Karpas-422 (cell line): ENCODE measurements at regions not wholly inside any gene's neighbourhood (a gene's known extent, or its start where the extent isn't known, plus 50 kb on each side); places are given as distances from the start of the nearest gene placed in this dataset.
"Not testable (repeated sequence)": the region's sequence is repeated elsewhere in the genome, so short reads cannot be mapped to it uniquely, and the experiment has no call there.

Experiments
- DNase-seq: peaks from one replicate; pipeline ENCODE4 v3.0.0-alpha.2; 2015
- H2AFZ ChIP-seq: fragments of 200-600 bp; sonication (generic); 2 replicates; pipeline ENCODE4 v1.6.1; 2014; ENCODE audit warnings: antibody characterized with exemption, low read length, mixed read lengths
- H3K27ac ChIP-seq: fragments of 200-600 bp; sonication (generic); 2 replicates; pipeline ENCODE4 v1.5.1; 2014; ENCODE audit warnings: mild to moderate bottlenecking, low read length, moderate library complexity
- H3K27me3 ChIP-seq: fragments of 200-600 bp; sonication (generic); 2 replicates; pipeline ENCODE4 v1.6.1; 2014; ENCODE audit warnings: low read length, mixed read lengths
- H3K36me3 ChIP-seq: fragments of 200-600 bp; sonication (generic); 2 replicates; pipeline ENCODE4 v1.6.1; 2014; ENCODE audit warnings: low read length, mixed read lengths; ENCODE audit not compliant: insufficient read depth
- H3K4me1 ChIP-seq: fragments of 200-600 bp; sonication (generic); 2 replicates; pipeline ENCODE4 v1.6.1; 2014; ENCODE audit warnings: mild to moderate bottlenecking, low read length, mixed read lengths
- H3K4me2 ChIP-seq: fragments of 200-600 bp; sonication (generic); 2 replicates; pipeline ENCODE4 v1.6.1; 2014; ENCODE audit warnings: low read length, low read depth, mild to moderate bottlenecking; ENCODE audit not compliant: poor library complexity, severe bottlenecking
- H3K4me3 ChIP-seq: fragments of 200-600 bp; sonication (generic); 2 replicates; pipeline ENCODE4 v1.5.1; 2014; ENCODE audit warnings: mild to moderate bottlenecking, antibody characterized with exemption, low read length, mixed read lengths
- H3K79me2 ChIP-seq: fragments of 200-600 bp; sonication (generic); 2 replicates; pipeline ENCODE4 v1.6.1; 2014; ENCODE audit warnings: mild to moderate bottlenecking, low read length, mixed read lengths
- H3K9ac ChIP-seq: fragments of 200-600 bp; sonication (generic); 2 replicates; pipeline ENCODE4 v1.6.0; 2014; ENCODE audit warnings: low read length
- H3K9me2 ChIP-seq: fragments of 200-600 bp; sonication (generic), shearing (Covaris generic); replicated peaks from 2 replicates; pipeline ENCODE4 v1.6.0; 2014; ENCODE audit warnings: mild to moderate bottlenecking, low read length, moderate library complexity; ENCODE audit not compliant: insufficient read depth
- H3K9me3 ChIP-seq: fragments of 300-700, 200-600 bp; sonication (generic); 2 replicates; pipeline ENCODE4 v1.6.1; 2014; ENCODE audit warnings: low read length, mixed read lengths
- H4K20me1 ChIP-seq: fragments of 200-600 bp; sonication (generic); 2 replicates; pipeline ENCODE4 v1.6.1; 2014; ENCODE audit warnings: mild to moderate bottlenecking, antibody characterized with exemption, low read length, low read depth; ENCODE audit not compliant: insufficient read depth

GRCh38 chr4:114237997-114238396 is 258.6 kb upstream of the ARSJ start:
- H3K27me3 ChIP-seq, result no peaks in the 10 kb centered on the region
- H3K27ac ChIP-seq, result no peak overlapping the region
- H3K9me2 ChIP-seq, result no peaks in the 10 kb centered on the region
- H3K4me1 ChIP-seq, result no peaks in the 10 kb centered on the region
- H3K9ac ChIP-seq, result no peak overlapping the region
- no peaks in the 10 kb centered on the region for H3K9me3 ChIP-seq
- no peaks in the 10 kb centered on the region for H3K79me2 ChIP-seq
- no peak for DNase-seq
- H4K20me1 ChIP-seq, result no peaks in the 10 kb centered on the region
- no peak overlapping the region for H3K4me3 ChIP-seq
- H2AFZ ChIP-seq, result no peak overlapping the region
- H3K36me3 ChIP-seq, result no peaks in the 10 kb centered on the region
- no peak overlapping the region for H3K4me2 ChIP-seq

DNA sequence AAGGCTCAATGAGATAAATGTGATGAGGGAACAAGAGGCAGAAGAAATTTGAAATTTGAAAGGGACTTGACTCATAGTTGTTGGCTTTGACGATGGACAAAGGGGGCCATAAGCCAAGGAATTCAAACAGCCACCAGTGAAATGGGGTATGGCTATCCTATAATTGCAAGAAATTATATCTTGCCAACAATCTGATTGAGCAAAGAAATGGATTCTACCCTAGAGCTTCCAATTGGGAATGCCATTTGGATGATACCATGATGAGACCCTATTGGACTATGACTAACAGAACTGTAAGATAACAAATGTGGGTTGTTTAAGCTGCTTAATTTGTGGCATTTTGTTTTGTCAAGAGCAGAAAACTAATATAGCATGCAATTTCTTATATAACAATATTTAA is 270.1 kb upstream of the ARSJ start:
- Histone ChIP-seq H3K4me3 (no peak overlapping the region), H3K9me2 (no peaks in the 10 kb centered on the region), H3K27me3 (no peaks in the 10 kb centered on the region), H3K27ac (no peak overlapping the region), H3K9me3 (no peaks in the 10 kb centered on the region), H3K4me2 (no peak overlapping the region), H3K36me3 (no peaks in the 10 kb centered on the region), H3K4me1 (no peaks in the 10 kb centered on the region), H3K79me2 (no peaks in the 10 kb centered on the region), H2AFZ (no peak overlapping the region), H3K9ac (no peak overlapping the region), H4K20me1 (no peaks in the 10 kb centered on the region)
- DNase-seq, result no peak

GRCh38 chr4:114249976-114250375 is 270.5 kb upstream of the ARSJ start:
- H3K4me1 ChIP-seq, result no peaks in the 10 kb centered on the region
- H3K79me2 ChIP-seq, result no peaks in the 10 kb centered on the region
- no peaks in the 10 kb centered on the region for H3K27me3 ChIP-seq
- H3K27ac ChIP-seq, result no peak overlapping the region
- no peak overlapping the region for H2AFZ ChIP-seq
- H4K20me1 ChIP-seq, result no peaks in the 10 kb centered on the region
- no peak overlapping the region for H3K9ac ChIP-seq
- no peak overlapping the region for H3K4me3 ChIP-seq
- no peaks in the 10 kb centered on the region for H3K36me3 ChIP-seq
- H3K9me3 ChIP-seq, result no peaks in the 10 kb centered on the region
- H3K4me2 ChIP-seq, result no peak overlapping the region
- no peak for DNase-seq
- H3K9me2 ChIP-seq, result no peaks in the 10 kb centered on the region

DNA sequence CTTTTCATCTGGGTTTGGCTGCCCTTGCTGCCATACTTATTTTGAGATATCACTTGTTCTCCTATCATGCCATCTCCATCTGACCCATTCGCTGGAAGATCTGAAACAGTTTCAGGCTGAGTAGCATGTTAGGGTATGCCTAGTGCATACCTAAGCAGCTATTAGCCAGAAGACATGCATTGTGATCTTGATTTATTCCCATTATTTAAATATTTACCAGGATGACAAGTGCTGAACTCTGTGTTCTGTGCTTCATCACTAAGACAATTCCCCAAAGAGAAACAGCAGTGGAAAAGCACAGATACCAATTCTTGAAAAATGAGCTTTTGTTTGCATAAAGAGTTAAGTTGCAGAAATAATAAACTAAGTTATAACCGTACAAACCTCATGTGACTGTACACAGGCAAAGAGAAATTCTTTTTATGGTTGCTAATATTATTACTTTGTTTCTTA is 271.0 kb upstream of the ARSJ start:
- H3K9me3 ChIP-seq, result no peaks in the 10 kb centered on the region
- no peaks in the 10 kb centered on the region for H3K9me2 ChIP-seq
- no peak overlapping the region for H3K4me3 ChIP-seq
- no peak overlapping the region for H3K9ac ChIP-seq
- H3K4me2 ChIP-seq, result no peak overlapping the region
- no peak overlapping the region for H2AFZ ChIP-seq
- H4K20me1 ChIP-seq, result no peaks in the 10 kb centered on the region
- H3K79me2 ChIP-seq, result no peaks in the 10 kb centered on the region
- no peaks in the 10 kb centered on the region for H3K4me1 ChIP-seq
- no peaks in the 10 kb centered on the region for H3K27me3 ChIP-seq
- DNase-seq, result no peak
- H3K27ac ChIP-seq, result no peak overlapping the region
- no peaks in the 10 kb centered on the region for H3K36me3 ChIP-seq

GRCh38 chr4:114251020-114251419 is 271.6 kb upstream of the ARSJ start:
- H3K36me3 ChIP-seq, result no peaks in the 10 kb centered on the region
- no peak overlapping the region for H3K27ac ChIP-seq
- H4K20me1 ChIP-seq, result no peaks in the 10 kb centered on the region
- H3K4me1 ChIP-seq, result no peaks in the 10 kb centered on the region
- H2AFZ ChIP-seq, result no peak overlapping the region
- H3K9ac ChIP-seq, result no peak overlapping the region
- no peak overlapping the region for H3K4me3 ChIP-seq
- DNase-seq, result no peak
- H3K27me3 ChIP-seq, result no peaks in the 10 kb centered on the region
- H3K79me2 ChIP-seq, result no peaks in the 10 kb centered on the region
- H3K4me2 ChIP-seq, result no peak overlapping the region
- H3K9me3 ChIP-seq, result no peaks in the 10 kb centered on the region
- H3K9me2 ChIP-seq, result no peaks in the 10 kb centered on the region

- H3K9ac ChIP-seq, result no peak overlapping the region
- H2AFZ ChIP-seq, result no peak overlapping the region
- H4K20me1 ChIP-seq, result no peaks in the 10 kb centered on the region
- H3K4me3 ChIP-seq, result no peak overlapping the region
- H3K36me3 ChIP-seq, result no peaks in the 10 kb centered on the region
- H3K79me2 ChIP-seq, result no peaks in the 10 kb centered on the region
- no peaks in the 10 kb centered on the region for H3K27me3 ChIP-seq
- H3K9me2 ChIP-seq, result no peaks in the 10 kb centered on the region
- no peak overlapping the region for H3K27ac ChIP-seq
- no peaks in the 10 kb centered on the region for H3K9me3 ChIP-seq
- DNase-seq, result no peak
- H3K4me1 ChIP-seq, result no peaks in the 10 kb centered on the region
- H3K4me2 ChIP-seq, result no peak overlapping the region
Observed at GRCh38 chr4:114252499-114252898, 273.1 kb upstream of the ARSJ start.

DNA sequence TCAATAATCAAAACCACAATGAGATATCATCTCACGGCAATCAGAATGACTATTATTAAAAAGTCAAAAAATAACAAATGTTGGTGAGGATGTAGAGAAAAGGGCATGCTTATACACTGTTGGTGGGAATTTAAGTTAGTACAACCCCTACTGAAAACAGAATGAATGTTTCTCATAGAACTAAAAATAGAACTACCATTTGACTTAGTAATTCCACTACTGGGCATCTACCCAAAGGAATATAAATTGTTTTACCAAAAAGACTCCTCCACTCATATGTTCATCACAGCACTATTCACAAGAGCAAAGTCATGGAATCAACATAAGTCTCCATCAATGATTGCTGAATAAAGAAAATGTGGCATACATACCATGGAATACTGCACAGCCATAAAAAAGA is 278.1 kb upstream of the ARSJ start:
- Histone ChIP-seq H3K79me2 (no peaks in the 10 kb centered on the region), H3K4me3 (no peak overlapping the region), H4K20me1 (no peaks in the 10 kb centered on the region), H3K9me3 (no peaks in the 10 kb centered on the region), H3K36me3 (no peaks in the 10 kb centered on the region), H3K27ac (no peak overlapping the region), H2AFZ (no peak overlapping the region), H3K27me3 (no peaks in the 10 kb centered on the region), H3K4me2 (no peak overlapping the region), H3K9ac (no peak overlapping the region), H3K9me2 (no peaks in the 10 kb centered on the region), H3K4me1 (no peaks in the 10 kb centered on the region)
- no peak for DNase-seq

- H3K79me2 ChIP-seq, H3K27me3 ChIP-seq, H3K9me2 ChIP-seq, H3K36me3 ChIP-seq, H4K20me1 ChIP-seq, H3K4me2 ChIP-seq, H2AFZ ChIP-seq, H3K4me1 ChIP-seq, H3K4me3 ChIP-seq, H3K27ac ChIP-seq, H3K9me3 ChIP-seq, H3K9ac ChIP-seq, DNase-seq: not testable (repeated sequence)
Observed at GRCh38 chr4:114262421-114262820, 283.0 kb upstream of the ARSJ start.

DNA sequence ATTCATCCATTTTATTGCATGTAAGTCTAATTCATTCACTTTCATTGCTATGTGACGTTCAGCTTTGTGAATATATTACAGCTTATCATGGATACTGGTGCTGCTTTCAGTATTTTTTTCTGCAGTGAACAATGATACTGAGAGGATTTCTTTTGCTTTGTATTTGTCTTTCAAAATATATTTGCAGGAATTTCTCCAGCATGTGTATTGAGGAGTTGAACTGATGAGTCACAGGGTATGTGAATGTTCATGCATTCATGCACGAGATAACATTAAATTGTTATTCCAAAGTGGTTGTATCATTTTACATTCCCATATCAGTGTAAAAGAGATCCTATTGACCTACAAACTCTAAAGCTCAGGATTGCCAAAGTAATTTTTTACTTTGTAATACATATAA is 283.8 kb upstream of the ARSJ start:
- Histone ChIP-seq H3K27me3 (no peaks in the 10 kb centered on the region), H3K4me1 (no peaks in the 10 kb centered on the region), H4K20me1 (no peaks in the 10 kb centered on the region), H3K9me3 (no peaks in the 10 kb centered on the region), H3K9me2 (no peaks in the 10 kb centered on the region), H3K9ac (no peak overlapping the region), H2AFZ (no peak overlapping the region), H3K4me3 (no peak overlapping the region), H3K36me3 (no peaks in the 10 kb centered on the region), H3K79me2 (no peaks in the 10 kb centered on the region), H3K27ac (no peak overlapping the region), H3K4me2 (no peak overlapping the region)
- no peak for DNase-seq
